ENCODE measurements at regions not wholly inside any gene's neighbourhood (a gene's known extent, or its start where the extent isn't known, plus 50 kb on each side); places are given as distances from the start of the nearest gene placed in this dataset.

DNA sequence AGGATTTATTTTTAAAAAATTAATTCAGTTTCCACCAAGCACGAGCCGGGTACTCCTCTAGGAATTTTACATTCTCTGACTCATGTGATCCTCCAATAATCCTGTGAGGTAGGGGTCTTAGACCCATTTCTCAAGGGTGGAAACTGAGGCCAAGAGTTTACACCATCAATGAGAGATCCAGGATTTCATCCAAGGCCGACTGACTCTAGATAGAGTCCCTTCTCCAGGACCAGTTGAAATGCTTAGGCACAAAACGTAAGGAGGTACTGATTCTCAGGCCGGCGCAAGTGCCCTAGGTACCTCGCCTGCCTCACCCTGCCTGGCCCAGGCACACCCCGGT lies 95.7 kb upstream of the DUSP5 start:
- TF ChIP-seq, protein P1, sequence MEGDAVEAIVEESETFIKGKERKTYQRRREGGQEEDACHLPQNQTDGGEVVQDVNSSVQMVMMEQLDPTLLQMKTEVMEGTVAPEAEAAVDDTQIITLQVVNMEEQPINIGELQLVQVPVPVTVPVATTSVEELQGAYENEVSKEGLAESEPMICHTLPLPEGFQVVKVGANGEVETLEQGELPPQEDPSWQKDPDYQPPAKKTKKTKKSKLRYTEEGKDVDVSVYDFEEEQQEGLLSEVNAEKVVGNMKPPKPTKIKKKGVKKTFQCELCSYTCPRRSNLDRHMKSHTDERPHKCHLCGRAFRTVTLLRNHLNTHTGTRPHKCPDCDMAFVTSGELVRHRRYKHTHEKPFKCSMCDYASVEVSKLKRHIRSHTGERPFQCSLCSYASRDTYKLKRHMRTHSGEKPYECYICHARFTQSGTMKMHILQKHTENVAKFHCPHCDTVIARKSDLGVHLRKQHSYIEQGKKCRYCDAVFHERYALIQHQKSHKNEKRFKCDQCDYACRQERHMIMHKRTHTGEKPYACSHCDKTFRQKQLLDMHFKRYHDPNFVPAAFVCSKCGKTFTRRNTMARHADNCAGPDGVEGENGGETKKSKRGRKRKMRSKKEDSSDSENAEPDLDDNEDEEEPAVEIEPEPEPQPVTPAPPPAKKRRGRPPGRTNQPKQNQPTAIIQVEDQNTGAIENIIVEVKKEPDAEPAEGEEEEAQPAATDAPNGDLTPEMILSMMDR (IDR thresholded peaks at IDR 0.05; ENCODE audit: insufficient read depth in 1 of 2, low read depth in 1 of 2, low read length in 1 of 2, severe bottlenecking in 1 of 2, unreplicated experiment in 1 of 2), result no peak
- Mint-ChIP-seq H3K27ac (ENCODE audit: unreplicated experiment) (peak overlapping the region; percentile 11), H3K4me1 (ENCODE audit: low read depth, unreplicated experiment) (peaks cover 28% of the 10 kb centered on the region), H3K36me3 (ENCODE audit: insufficient read depth, unreplicated experiment) (peaks cover 7% of the 10 kb centered on the region), H3K27me3 (ENCODE audit: insufficient read depth, unreplicated experiment) (no peaks in the 10 kb centered on the region), H3K4me3 (ENCODE audit: unreplicated experiment) (no peak overlapping the region), H3K9me3 (ENCODE audit: unreplicated experiment) (no peaks in the 10 kb centered on the region)
- Histone ChIP-seq H3K9me3 (no peaks in the 10 kb centered on the region; the same call in 1 of the 2 replicates), H3K36me3 (ENCODE audit: control insufficient read depth, insufficient read depth, low read length) (no peaks in the 10 kb centered on the region; the same call in 1 of the 2 replicates), H3K4me1 (peaks cover 58% of the 10 kb centered on the region), H3K4me3 (ENCODE audit: low read depth, low read length) (no peak overlapping the region), H3K27me3 (replicated peaks; ENCODE audit: control insufficient read depth, insufficient read depth, low read length) (no peaks in the 10 kb centered on the region)
- no TSS peak for BruUV-seq (replicated peaks)
- ChIA-PET CTCF (no interaction called here), POLR2A (no interaction called here)
- intact Hi-C loops (cut with micrococcal nuclease; ENCODE audit: unreplicated experiment), result no loop called here
- no peak for DNase-seq

DNA sequence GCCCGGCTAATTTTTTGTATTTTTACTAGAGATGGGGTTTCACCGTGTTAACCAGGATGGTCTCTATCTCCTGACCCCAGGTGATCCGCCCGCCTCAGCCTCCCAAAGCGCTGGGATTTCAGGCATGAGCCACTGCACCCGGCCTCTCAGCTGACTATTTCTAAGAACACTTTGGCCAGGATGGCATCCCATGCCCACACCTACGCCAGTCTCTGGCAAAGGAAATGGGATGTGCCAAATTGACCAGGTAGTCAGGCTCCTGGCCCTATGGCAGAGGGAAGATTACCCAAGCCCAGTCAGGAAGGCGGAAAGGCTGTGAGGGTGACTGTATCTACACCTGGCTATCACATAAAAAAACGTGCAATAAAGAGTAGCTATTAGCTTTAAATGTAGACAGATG lies 94.1 kb upstream of the DUSP5 start:
- TF ChIP-seq, protein P1 (IDR thresholded peaks at IDR 0.05; ENCODE audit: insufficient read depth in 1 of 2, low read depth in 1 of 2, low read length in 1 of 2, severe bottlenecking in 1 of 2, unreplicated experiment in 1 of 2), result no peak
- Histone ChIP-seq H3K4me1 (peaks cover 62% of the 10 kb centered on the region), H3K9me3 (no peaks in the 10 kb centered on the region; the same call in 1 of the 2 replicates), H3K27me3 (replicated peaks; ENCODE audit: control insufficient read depth, insufficient read depth, low read length) (no peaks in the 10 kb centered on the region), H3K36me3 (ENCODE audit: control insufficient read depth, insufficient read depth, low read length) (no peaks in the 10 kb centered on the region; the same call in 1 of the 2 replicates), H3K4me3 (ENCODE audit: low read depth, low read length) (no peak overlapping the region)
- Mint-ChIP-seq H3K36me3 (ENCODE audit: insufficient read depth, unreplicated experiment) (peaks cover 5% of the 10 kb centered on the region), H3K27ac (ENCODE audit: unreplicated experiment) (no peak overlapping the region), H3K27me3 (ENCODE audit: insufficient read depth, unreplicated experiment) (no peaks in the 10 kb centered on the region), H3K4me1 (ENCODE audit: low read depth, unreplicated experiment) (peaks cover 31% of the 10 kb centered on the region), H3K4me3 (ENCODE audit: unreplicated experiment) (no peak overlapping the region), H3K9me3 (ENCODE audit: unreplicated experiment) (no peaks in the 10 kb centered on the region)
- no peak for DNase-seq
- BruUV-seq (replicated peaks), result no TSS peak
- intact Hi-C loops (cut with micrococcal nuclease; ENCODE audit: unreplicated experiment), result no loop called here
- POLR2A ChIA-PET, result no interaction called here
- CTCF ChIA-PET, result no interaction called here

DNA sequence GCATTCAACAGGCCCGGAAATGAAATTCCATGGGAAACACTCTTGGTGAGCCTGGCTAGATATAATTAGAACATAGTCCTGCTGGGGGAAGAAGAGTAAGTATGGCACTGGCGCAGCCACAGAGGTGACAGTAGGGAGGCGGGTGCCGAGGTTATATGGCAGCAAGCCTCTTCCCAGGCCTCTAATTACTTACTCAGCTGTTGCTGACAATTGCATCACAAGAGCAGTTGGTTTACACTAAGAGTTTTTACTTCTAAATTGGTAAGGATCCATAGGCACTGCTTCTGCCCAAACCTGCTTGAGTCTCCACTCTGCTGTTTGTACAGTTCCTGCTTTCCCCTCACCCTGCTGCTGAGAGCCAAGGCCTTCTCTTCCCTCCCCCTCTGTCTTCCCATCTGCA lies 93.3 kb upstream of the DUSP5 start:
- Histone ChIP-seq H3K4me1 (peaks cover 62% of the 10 kb centered on the region), H3K4me3 (ENCODE audit: low read depth, low read length) (no peak overlapping the region), H3K9me3 (no peaks in the 10 kb centered on the region; the same call in 1 of the 2 replicates), H3K27me3 (replicated peaks; ENCODE audit: control insufficient read depth, insufficient read depth, low read length) (no peaks in the 10 kb centered on the region), H3K36me3 (ENCODE audit: control insufficient read depth, insufficient read depth, low read length) (no peaks in the 10 kb centered on the region; the same call in 1 of the 2 replicates)
- ChIA-PET POLR2A (no interaction called here), CTCF (no interaction called here)
- intact Hi-C loops (cut with micrococcal nuclease; ENCODE audit: unreplicated experiment), result no loop called here
- TF ChIP-seq, protein P1 (IDR thresholded peaks at IDR 0.05; ENCODE audit: insufficient read depth in 1 of 2, low read depth in 1 of 2, low read length in 1 of 2, severe bottlenecking in 1 of 2, unreplicated experiment in 1 of 2), result no peak
- Mint-ChIP-seq H3K36me3 (ENCODE audit: insufficient read depth, unreplicated experiment) (peaks cover 5% of the 10 kb centered on the region), H3K4me1 (ENCODE audit: low read depth, unreplicated experiment) (peaks cover 28% of the 10 kb centered on the region), H3K27me3 (ENCODE audit: insufficient read depth, unreplicated experiment) (no peaks in the 10 kb centered on the region), H3K9me3 (ENCODE audit: unreplicated experiment) (no peaks in the 10 kb centered on the region), H3K4me3 (ENCODE audit: unreplicated experiment) (no peak overlapping the region), H3K27ac (ENCODE audit: unreplicated experiment) (no peak overlapping the region)
- DNase-seq, result no peak
- BruUV-seq (replicated peaks), result no TSS peak

Data from Caco-2 (cell line).